NT2/D1 (cell line): ENCODE measurements at regions not wholly inside any gene's neighbourhood (a gene's known extent, or its start where the extent isn't known, plus 50 kb on each side); places are given as distances from the start of the nearest gene placed in this dataset.

Experiments
- DNase-seq: peaks from one replicate; pipeline ENCODE4 v3.0.0-alpha.2; 2011; ENCODE audit warnings: low read depth, low spot score
- H3K27me3 ChIP-seq: 2 replicates; pipeline ENCODE4 v1.6.0; 2011; ENCODE audit warnings: mild to moderate bottlenecking; ENCODE audit not compliant: insufficient read length, insufficient read depth
- H3K36me3 ChIP-seq: 2 replicates; pipeline ENCODE4 v1.6.1; 2011; ENCODE audit warnings: mild to moderate bottlenecking, low read length, mixed read lengths; ENCODE audit not compliant: insufficient read depth, insufficient read length
- H3K4me1 ChIP-seq: 2 replicates; pipeline ENCODE4 v1.5.1; 2011; ENCODE audit not compliant: insufficient read depth, insufficient read length
- H3K4me3 ChIP-seq: 2 replicates; pipeline ENCODE4 v1.5.1; 2011; ENCODE audit warnings: low read depth; ENCODE audit not compliant: insufficient read length
- H3K9ac ChIP-seq: 2 replicates; pipeline ENCODE4 v1.6.0; 2011; ENCODE audit warnings: low read depth; ENCODE audit not compliant: insufficient read length
- H3K9me3 ChIP-seq: 2 replicates; pipeline ENCODE4 v1.5.1; 2011; ENCODE audit warnings: mild to moderate bottlenecking, low read length; ENCODE audit not compliant: insufficient read depth
- SUZ12 ChIP-seq: IDR thresholded peaks from 2 replicates; pipeline ENCODE4 v1.6.1; 2011; ENCODE audit not compliant: insufficient read length, insufficient read depth; ENCODE audit errors: extremely low read depth
- YY1 ChIP-seq: IDR thresholded peaks from 2 replicates; pipeline ENCODE4 v1.6.1; 2011; ENCODE audit not compliant: insufficient read length, insufficient read depth
- ZNF274 ChIP-seq: IDR thresholded peaks from 2 replicates; pipeline ENCODE4 v1.6.1; 2011; ENCODE audit warnings: mild to moderate bottlenecking, low read depth, low read length

GRCh38 chr20:40427026-40427425 lies 262.0 kb downstream of the MAFB start:
- no peak overlapping the region for H3K9ac ChIP-seq
- DNase-seq: no peak
- H3K9me3 ChIP-seq: no peaks in the 10 kb centered on the region; the same call in 1 of the 2 replicates
- no peak overlapping the region for H3K4me3 ChIP-seq
- H3K36me3 ChIP-seq: no peaks in the 10 kb centered on the region
- H3K27me3 ChIP-seq: no peaks in the 10 kb centered on the region
- TF ChIP-seq SUZ12 (no peak), ZNF274 (no peak), YY1 (no peak)
- peaks cover 3% of the 10 kb centered on the region for H3K4me1 ChIP-seq

DNA sequence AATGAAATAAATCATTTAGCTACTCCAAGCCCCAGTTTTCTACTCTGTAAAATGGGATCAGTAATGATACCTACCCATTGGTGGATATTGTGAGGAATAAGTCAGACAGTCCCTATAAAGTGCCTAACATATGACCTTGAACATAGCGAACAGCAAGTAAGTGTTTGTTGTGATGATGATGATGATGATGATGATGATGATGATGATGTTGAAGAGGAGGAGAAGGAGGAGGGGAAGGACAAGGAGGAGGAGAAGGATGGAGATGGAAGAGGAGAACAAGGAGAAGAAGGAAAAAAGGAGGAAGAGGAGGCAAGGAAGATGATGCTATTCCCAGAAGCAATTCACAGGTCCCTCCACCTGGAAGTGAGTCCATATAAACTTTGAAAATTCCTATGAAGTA lies 264.3 kb downstream of the MAFB start:
- no peak for DNase-seq
- no peaks in the 10 kb centered on the region for H3K36me3 ChIP-seq
- TF ChIP-seq ZNF274: no peak
- no peaks in the 10 kb centered on the region for H3K4me1 ChIP-seq
- H3K4me3 ChIP-seq: no peak overlapping the region
- H3K9me3 ChIP-seq: no peaks in the 10 kb centered on the region; the same call in 1 of the 2 replicates
- H3K9ac ChIP-seq: no peak overlapping the region
- no peaks in the 10 kb centered on the region for H3K27me3 ChIP-seq

GRCh38 chr20:40422656-40423055 lies 266.4 kb downstream of the MAFB start:
- DNase-seq: no peak
- Histone ChIP-seq H3K4me3 (no peak overlapping the region), H3K36me3 (no peaks in the 10 kb centered on the region), H3K27me3 (no peaks in the 10 kb centered on the region), H3K9ac (no peak overlapping the region), H3K4me1 (no peaks in the 10 kb centered on the region), H3K9me3 (peaks cover 4% of the 10 kb centered on the region; the same call in 1 of the 2 replicates)
- no peak for TF ChIP-seq ZNF274
- TF ChIP-seq YY1: no peak
- no peak for TF ChIP-seq SUZ12

DNA sequence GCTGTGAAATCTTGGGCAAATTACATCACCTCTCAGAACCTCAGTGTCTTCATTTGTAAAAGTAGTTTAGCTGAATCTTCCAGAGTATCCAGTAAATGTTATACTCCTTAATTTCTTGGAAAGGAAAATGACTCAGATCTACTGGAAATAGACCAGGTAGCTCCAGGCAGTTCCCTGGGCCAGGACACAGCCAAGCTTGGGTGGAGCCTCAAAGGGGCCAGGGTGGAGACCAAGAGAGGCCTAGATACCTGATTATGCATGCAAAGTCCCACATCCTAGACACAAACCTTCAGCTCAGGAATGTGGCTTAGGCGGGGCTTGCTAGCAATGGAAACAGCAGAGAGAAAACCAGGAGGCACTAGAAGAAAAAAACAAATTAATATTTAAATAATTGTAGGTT lies 272.8 kb downstream of the MAFB start:
- Histone ChIP-seq H3K36me3 (no peaks in the 10 kb centered on the region), H3K27me3 (no peaks in the 10 kb centered on the region), H3K9me3 (peaks cover 30% of the 10 kb centered on the region), H3K9ac (no peak overlapping the region), H3K4me1 (no peaks in the 10 kb centered on the region), H3K4me3 (no peak overlapping the region)
- no peak for DNase-seq
- TF ChIP-seq SUZ12 (no peak), ZNF274 (no peak), YY1 (no peak)

GRCh38 chr20:40414843-40415615 lies 274.0 kb downstream of the MAFB start:
- no peak overlapping the region for H3K9ac ChIP-seq
- H3K4me1 ChIP-seq: no peaks in the 10 kb centered on the region
- H3K9me3 ChIP-seq: peaks cover 30% of the 10 kb centered on the region
- H3K27me3 ChIP-seq: no peaks in the 10 kb centered on the region
- no peak for DNase-seq
- no peak for TF ChIP-seq YY1
- TF ChIP-seq SUZ12: no peak
- no peak for TF ChIP-seq ZNF274
- H3K4me3 ChIP-seq: no peak overlapping the region
- no peaks in the 10 kb centered on the region for H3K36me3 ChIP-seq

GRCh38 chr20:40410028-40410427 lies 279.0 kb downstream of the MAFB start:
- H3K9me3 ChIP-seq: 0 out of 2 replicates have a peak, but pooled peaks cover under 1% of the 10 kb centered on the region
- H3K4me3 ChIP-seq: no peak overlapping the region
- no peak for DNase-seq
- H3K27me3 ChIP-seq: no peaks in the 10 kb centered on the region
- H3K9ac ChIP-seq: no peak overlapping the region
- no peaks in the 10 kb centered on the region for H3K4me1 ChIP-seq
- H3K36me3 ChIP-seq: no peaks in the 10 kb centered on the region
- TF ChIP-seq ZNF274 (no peak), SUZ12 (no peak), YY1 (no peak)

GRCh38 chr20:40397467-40397866 lies 291.6 kb downstream of the MAFB start:
- TF ChIP-seq YY1 (no peak), SUZ12 (no peak), ZNF274 (no peak)

More at GRCh38 chr20:40397467-40397866, 291.6 kb downstream of the MAFB start:
- no peak overlapping the region for H3K4me3 ChIP-seq
- no peaks in the 10 kb centered on the region for H3K4me1 ChIP-seq
- H3K9me3 ChIP-seq: no peaks in the 10 kb centered on the region; the same call in 1 of the 2 replicates
- H3K9ac ChIP-seq: no peak overlapping the region
- no peaks in the 10 kb centered on the region for H3K36me3 ChIP-seq
- DNase-seq: no peak
- H3K27me3 ChIP-seq: no peaks in the 10 kb centered on the region
